ENCODE measurements at regions not wholly inside any gene's neighbourhood (a gene's known extent, or its start where the extent isn't known, plus 50 kb on each side); places are given as distances from the start of the nearest gene placed in this dataset.
"Not testable (repeated sequence)": the region's sequence is repeated elsewhere in the genome, so short reads cannot be mapped to it uniquely, and the experiment has no call there.

GRCh38 chr2:144751142-144751905 is 231.4 kb upstream of the ZEB2 start:
- no peak for DNase-seq (ENCODE audit: low spot score)

DNA sequence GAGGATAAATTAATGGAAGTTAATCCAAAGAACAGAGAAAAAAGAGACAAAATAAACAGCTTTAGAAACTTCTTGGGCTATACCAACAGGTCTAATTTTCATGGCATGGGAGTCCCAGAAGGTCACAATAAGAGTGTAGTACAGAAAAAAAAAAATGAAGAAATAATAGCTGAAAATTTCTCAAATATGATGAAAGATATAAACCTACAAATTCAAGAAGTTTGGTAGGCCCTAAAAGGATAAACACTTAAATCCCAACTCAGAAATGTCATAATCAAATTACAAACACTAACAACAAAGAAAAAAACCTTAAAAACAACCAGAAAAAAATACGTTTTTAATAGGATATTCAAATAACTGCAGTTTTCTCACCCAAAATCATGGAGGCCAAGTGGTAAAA is 229.3 kb upstream of the ZEB2 start:
- no peak for DNase-seq (ENCODE audit: low spot score)

DNA sequence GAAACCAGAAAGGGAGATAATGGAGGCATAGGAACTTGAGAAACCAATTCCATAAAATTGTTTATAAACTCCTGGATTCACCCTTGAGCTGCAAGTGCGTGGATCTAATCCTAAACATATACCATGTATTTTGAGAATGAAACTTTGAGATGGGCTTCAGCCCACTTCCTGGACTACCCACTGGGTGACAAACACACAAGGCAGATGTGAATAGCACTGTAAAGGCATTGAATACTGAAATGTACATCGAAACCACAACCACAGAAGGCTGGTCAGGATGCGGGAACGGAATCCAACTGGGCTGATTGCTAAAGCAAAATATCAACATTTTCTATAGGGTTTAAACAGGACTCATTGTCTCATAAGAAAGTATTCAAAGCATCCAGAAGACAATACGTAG is 228.5 kb upstream of the ZEB2 start:
- no peak for DNase-seq (ENCODE audit: low spot score)

DNA sequence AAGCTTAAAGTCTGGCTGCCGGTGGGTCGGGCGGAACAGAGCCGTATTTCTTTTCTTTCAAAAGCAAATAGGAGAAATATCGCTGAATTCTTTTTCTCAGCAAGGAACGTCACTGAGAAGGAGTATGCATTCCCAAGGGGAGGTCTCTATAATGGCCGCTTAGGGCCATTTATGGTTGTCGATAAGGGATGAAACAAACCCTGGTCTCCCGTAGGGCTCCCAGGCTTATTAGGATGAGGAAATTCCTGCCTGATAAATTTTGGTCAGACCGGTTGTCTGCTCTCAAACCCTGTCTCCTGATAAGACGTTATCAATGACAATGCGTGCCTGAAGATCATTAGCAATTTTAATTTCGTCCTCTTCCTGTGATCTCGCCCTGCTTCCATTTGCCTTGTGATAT is 227.7 kb upstream of the ZEB2 start:
- no peak for DNase-seq (ENCODE audit: low spot score)

- no peak for DNase-seq (ENCODE audit: low spot score)
Measured at GRCh38 chr2:144745424-144745823, 225.5 kb upstream of the ZEB2 start.

DNA sequence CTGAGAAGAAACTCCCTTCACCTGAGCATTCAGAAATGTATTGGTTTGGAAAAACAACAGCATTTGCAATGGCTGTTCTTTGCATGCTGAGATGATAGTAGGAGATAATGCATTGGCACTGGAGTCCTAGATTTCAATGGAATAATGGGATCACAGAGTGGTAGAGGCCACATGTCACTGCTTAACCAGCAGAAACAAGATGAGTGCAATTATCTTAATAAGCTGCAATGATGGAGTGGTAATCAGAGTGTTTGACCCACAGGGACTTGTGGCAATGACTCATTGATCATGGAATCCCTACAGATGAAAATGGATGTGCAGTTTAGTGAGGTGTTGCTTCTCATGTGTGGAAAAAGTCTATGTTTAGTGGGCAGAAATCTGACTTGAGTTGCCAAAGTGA is 218.8 kb upstream of the ZEB2 start:
- no peak for DNase-seq (ENCODE audit: low spot score)

- DNase-seq (ENCODE audit: low spot score) = no peak
Measured at GRCh38 chr2:144730711-144731110, 210.8 kb upstream of the ZEB2 start.

DNA sequence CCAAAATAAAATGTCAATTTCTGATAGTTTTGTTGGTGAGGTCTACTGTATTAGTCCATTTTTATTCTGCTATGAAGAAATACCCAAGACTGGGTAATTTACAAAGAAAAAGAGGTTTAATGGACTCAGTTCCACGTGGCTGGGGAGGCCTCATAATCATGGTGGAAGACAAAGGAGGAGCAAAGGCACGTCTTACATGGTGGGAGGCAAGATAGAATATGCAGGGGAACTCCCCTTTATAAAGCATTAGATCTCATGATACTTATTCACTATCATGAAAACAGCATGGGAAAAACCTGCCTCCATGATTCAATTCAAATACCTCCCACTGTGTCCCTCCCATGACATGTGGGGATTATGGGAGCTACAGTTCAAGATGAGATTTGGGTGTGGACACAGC is 204.5 kb upstream of the ZEB2 start:
- DNase-seq (ENCODE audit: low spot score) = not testable (repeated sequence)

GRCh38 chr2:144718376-144718775 is 198.5 kb upstream of the ZEB2 start:
- DNase-seq (ENCODE audit: low spot score) = no peak

- no peak for DNase-seq (ENCODE audit: low spot score)
Measured at GRCh38 chr2:144715992-144716391, 196.1 kb upstream of the ZEB2 start.

DNA sequence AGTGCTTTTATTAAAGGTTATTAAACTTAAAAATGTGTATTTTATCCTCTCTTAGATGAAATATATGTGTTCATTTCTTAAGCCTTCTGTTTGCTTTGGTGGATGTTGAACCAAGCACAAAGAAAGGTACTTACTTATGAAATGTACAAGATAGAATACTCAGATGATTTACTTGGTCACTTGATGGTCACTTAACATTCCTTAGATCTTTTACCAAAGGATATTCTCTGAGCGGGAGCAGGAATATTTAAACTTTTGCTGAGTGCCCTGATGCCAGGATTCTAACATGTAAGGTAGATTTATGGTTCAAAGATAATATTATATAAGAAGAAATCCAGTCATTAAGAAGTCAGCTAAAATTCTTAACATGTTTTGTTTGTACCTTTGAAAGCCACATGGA is 193.5 kb upstream of the ZEB2 start:
- DNase-seq (ENCODE audit: low spot score) = no peak

- DNase-seq (ENCODE audit: low spot score) = no peak
Measured at GRCh38 chr2:144712550-144712940, 192.6 kb upstream of the ZEB2 start.

- no peak for DNase-seq (ENCODE audit: low spot score)
Measured at GRCh38 chr2:144711630-144712549, 192.0 kb upstream of the ZEB2 start.

GRCh38 chr2:144711084-144711483 is 191.2 kb upstream of the ZEB2 start:
- no peak for DNase-seq (ENCODE audit: low spot score)

- no peak for DNase-seq (ENCODE audit: low spot score)
Measured at GRCh38 chr2:144708626-144709025, 188.7 kb upstream of the ZEB2 start.

- no peak for DNase-seq (ENCODE audit: low spot score)
Measured at GRCh38 chr2:144707736-144708326, 187.9 kb upstream of the ZEB2 start.

DNA sequence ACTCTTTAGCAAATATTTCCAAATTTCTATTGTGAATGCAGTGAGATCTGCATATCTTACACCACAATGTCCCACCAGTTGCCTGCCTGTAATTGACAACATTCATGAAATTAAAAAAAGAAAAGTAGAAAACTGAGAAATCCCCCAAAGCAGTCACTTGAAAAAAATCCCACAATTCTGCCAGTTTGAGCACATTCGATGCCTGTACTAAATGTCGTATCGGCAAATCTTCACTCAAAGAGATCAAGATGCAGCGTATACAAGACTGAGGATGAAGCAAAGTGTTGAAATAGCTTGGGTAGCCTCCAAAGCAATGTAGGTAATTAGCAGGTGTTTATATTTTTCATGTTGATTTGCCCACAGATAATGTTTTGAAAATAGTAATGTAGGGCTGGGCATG is 186.7 kb upstream of the ZEB2 start:
- no peak for DNase-seq (ENCODE audit: low spot score)

- DNase-seq (ENCODE audit: low spot score) = no peak
Measured at GRCh38 chr2:144705328-144706245, 185.7 kb upstream of the ZEB2 start.

DNA sequence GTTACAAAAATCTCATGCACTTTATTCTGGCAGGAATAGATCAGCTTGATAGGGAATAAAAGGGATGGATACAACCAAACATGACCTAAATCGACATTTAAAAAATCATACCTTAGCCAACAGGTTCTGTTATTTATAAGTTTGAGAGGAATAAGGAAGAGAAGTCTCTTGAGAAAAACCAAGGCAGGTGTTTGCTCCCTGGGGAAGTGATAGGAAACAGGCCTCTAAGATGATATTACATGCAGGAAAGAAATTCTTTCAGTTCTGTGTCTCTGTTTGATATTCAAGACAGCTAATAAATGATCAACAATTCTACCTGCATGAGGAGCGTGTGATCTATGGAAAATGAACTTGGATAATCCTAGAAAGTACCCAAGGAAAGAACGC is 184.8 kb upstream of the ZEB2 start:
- no peak for DNase-seq (ENCODE audit: low spot score)

- DNase-seq (ENCODE audit: low spot score) = no peak
Measured at GRCh38 chr2:144703852-144704708, 184.2 kb upstream of the ZEB2 start.

DNA sequence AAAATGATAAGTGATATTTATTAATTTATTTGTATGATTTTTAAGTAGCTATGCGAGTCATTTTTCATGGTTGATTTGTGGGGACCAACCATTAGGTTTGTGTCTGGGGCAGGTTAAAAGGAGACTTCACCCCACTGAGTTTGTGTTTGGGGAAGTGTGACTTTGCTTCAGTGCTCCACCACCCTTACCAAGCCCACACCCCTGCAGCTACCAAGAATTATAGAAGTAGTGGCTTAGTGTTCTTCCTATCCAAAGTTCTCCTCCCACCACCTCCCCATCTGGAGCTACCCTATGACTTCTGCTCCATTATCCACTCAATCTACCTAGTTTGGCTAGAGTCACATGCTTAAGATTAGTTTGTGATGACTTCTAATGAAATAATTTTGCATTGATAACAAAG is 182.1 kb upstream of the ZEB2 start:
- DNase-seq (ENCODE audit: low spot score) = no peak
